Peyer's patch (tissue), 4 donors: ENCODE measurements at regions not wholly inside any gene's neighbourhood (a gene's known extent, or its start where the extent isn't known, plus 50 kb on each side); places are given as distances from the start of the nearest gene placed in this dataset.
"Not testable (repeated sequence)": the region's sequence is repeated elsewhere in the genome, so short reads cannot be mapped to it uniquely, and the experiment has no call there.

Source experiments
- POLR2A ChIP-seq, 2 donors: fragments of 450-650 bp; IDR thresholded peaks; one replicate each; pipeline ENCODE4 v1.5.1; 2017; ENCODE audit warnings: antibody characterized with exemption in 2 of 2, mild to moderate bottlenecking in 2 of 2, moderate library complexity in 2 of 2
- TF ChIP-seq, protein P1 (sequence below), 6 experiments: fragments of 450-650 bp in 4 of 6; fragments of 200-600 bp in 2 of 6; sonication (generic) in 1 of 6; IDR thresholded peaks; one replicate each; pipeline ENCODE4 v1.5.1; 2017 to 2019; ENCODE audit warnings: antibody characterized with exemption in 6 of 6, mild to moderate bottlenecking in 3 of 6, moderate library complexity in 1 of 6

DNA sequence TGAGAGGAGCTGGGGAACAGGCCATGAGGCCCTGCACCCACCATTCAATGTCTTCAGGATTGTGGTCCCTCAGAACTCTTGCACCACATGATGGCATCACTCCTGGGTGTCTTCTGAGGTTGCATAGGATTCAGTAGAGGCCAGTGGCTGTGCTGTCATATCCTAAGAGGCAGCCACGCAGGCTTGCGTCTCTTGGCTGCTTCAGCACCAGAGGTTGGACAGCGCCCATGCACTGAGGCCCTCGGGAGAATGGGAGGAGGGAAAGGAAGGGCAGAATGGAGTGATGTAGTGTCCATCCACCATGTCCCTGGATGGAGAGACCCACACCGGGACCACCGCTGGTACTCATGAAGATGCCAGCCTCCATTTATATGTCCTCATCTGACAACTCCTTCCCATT lies 237.1 kb downstream of the POTED start:
- TF ChIP-seq, protein P1, sequence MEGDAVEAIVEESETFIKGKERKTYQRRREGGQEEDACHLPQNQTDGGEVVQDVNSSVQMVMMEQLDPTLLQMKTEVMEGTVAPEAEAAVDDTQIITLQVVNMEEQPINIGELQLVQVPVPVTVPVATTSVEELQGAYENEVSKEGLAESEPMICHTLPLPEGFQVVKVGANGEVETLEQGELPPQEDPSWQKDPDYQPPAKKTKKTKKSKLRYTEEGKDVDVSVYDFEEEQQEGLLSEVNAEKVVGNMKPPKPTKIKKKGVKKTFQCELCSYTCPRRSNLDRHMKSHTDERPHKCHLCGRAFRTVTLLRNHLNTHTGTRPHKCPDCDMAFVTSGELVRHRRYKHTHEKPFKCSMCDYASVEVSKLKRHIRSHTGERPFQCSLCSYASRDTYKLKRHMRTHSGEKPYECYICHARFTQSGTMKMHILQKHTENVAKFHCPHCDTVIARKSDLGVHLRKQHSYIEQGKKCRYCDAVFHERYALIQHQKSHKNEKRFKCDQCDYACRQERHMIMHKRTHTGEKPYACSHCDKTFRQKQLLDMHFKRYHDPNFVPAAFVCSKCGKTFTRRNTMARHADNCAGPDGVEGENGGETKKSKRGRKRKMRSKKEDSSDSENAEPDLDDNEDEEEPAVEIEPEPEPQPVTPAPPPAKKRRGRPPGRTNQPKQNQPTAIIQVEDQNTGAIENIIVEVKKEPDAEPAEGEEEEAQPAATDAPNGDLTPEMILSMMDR (IDR thresholded peaks at IDR 0.05): not testable (repeated sequence)
- TF ChIP-seq POLR2A (IDR thresholded peaks at IDR 0.05): not testable (repeated sequence)
